Neural cell (in vitro differentiated cells): ENCODE measurements at regions not wholly inside any gene's neighbourhood (a gene's known extent, or its start where the extent isn't known, plus 50 kb on each side); places are given as distances from the start of the nearest gene placed in this dataset.

Experiments
- H2AFZ ChIP-seq: fragments of 200-600, 300-800 bp; sonication (generic), shearing (Covaris generic); 2 replicates; pipeline ENCODE4 v1.6.0; 2014; ENCODE audit warnings: low read depth, mild to moderate bottlenecking, antibody characterized with exemption, low read length, moderate library complexity
- H3F3A ChIP-seq: fragments of 200-600 bp; shearing (Covaris generic); 2 replicates; pipeline ENCODE4 v1.6.1; 2016; ENCODE audit warnings: mild to moderate bottlenecking, moderate library complexity, mixed read lengths, antibody characterized with exemption, low read length; ENCODE audit not compliant: insufficient read depth, poor library complexity, severe bottlenecking
- H3K27ac ChIP-seq: fragments of 200-600, 300-800 bp; sonication (generic), shearing (Covaris generic); 2 replicates; pipeline ENCODE4 v1.5.1; 2014; ENCODE audit warnings: mild to moderate bottlenecking, low read length, moderate library complexity
- H3K27me3 ChIP-seq: fragments of 300-800, 200-600 bp; sonication (generic), shearing (Covaris generic); 2 replicates; pipeline ENCODE4 v1.6.0; 2014; ENCODE audit warnings: mild to moderate bottlenecking, low read depth, low read length, moderate library complexity; ENCODE audit not compliant: insufficient read depth
- H3K36me3 ChIP-seq: fragments of 300-800, 200-600 bp; sonication (generic), shearing (Covaris generic); 2 replicates; pipeline ENCODE4 v1.5.1; 2014; ENCODE audit warnings: mild to moderate bottlenecking, antibody characterized with exemption, low read length, moderate library complexity; ENCODE audit not compliant: insufficient read depth
- H3K4me2 ChIP-seq: fragments of 300-800, 200-600 bp; sonication (generic), shearing (Covaris generic); 2 replicates; pipeline ENCODE4 v1.6.0; 2014; ENCODE audit warnings: mild to moderate bottlenecking, low read length
- H3K4me3 ChIP-seq: fragments of 300-800, 200-600 bp; sonication (generic), shearing (Covaris generic); 2 replicates; pipeline ENCODE4 v1.5.1; 2014; ENCODE audit warnings: mild to moderate bottlenecking, low read length, moderate library complexity
- H3K79me2 ChIP-seq: fragments of 200-600 bp; shearing (Covaris generic); replicated peaks from 2 replicates; pipeline ENCODE4 v1.6.0; 2014; ENCODE audit warnings: mild to moderate bottlenecking, low read length, moderate library complexity; ENCODE audit not compliant: insufficient read depth
- H3K9ac ChIP-seq: fragments of 300-800, 200-600 bp; sonication (generic), shearing (Covaris generic); 2 replicates; pipeline ENCODE4 v1.6.1; 2016; ENCODE audit warnings: mild to moderate bottlenecking, low read length, mixed read lengths
- H3K9me2 ChIP-seq: fragments of 200-600 bp; shearing (Covaris generic); 2 replicates; pipeline ENCODE4 v1.6.1; 2016; ENCODE audit warnings: mild to moderate bottlenecking, low read length, mixed read lengths; ENCODE audit not compliant: insufficient read depth
- H3K9me3 ChIP-seq: fragments of 200-600, 300-800 bp; sonication (generic), shearing (Covaris generic); 2 replicates; pipeline ENCODE4 v1.6.1; 2016; ENCODE audit warnings: mild to moderate bottlenecking, mixed run types, low read length, moderate library complexity, mixed read lengths
- H4K20me1 ChIP-seq: fragments of 200-600 bp; shearing (Covaris generic); 2 replicates; pipeline ENCODE4 v1.6.1; 2016; ENCODE audit warnings: mild to moderate bottlenecking, mixed run types; ENCODE audit not compliant: insufficient read depth
- EP300 ChIP-seq: fragments of 450-650 bp; conservative IDR thresholded peaks from 2 replicates; pipeline ENCODE4 v1.6.1; 2014; ENCODE audit warnings: antibody characterized with exemption, mild to moderate bottlenecking, moderate library complexity; ENCODE audit not compliant: poor library complexity, severe bottlenecking
- EZH2 ChIP-seq: fragments of 200-600, 300-800 bp; shearing (Covaris generic), sonication (generic); IDR thresholded peaks from 2 replicates; pipeline ENCODE4 v1.6.1; 2014; ENCODE audit warnings: antibody characterized with exemption, low read length, borderline replicate concordance, mild to moderate bottlenecking; ENCODE audit not compliant: insufficient read depth, poor library complexity, severe bottlenecking
- MXI1 ChIP-seq: fragments of 450-650 bp; conservative IDR thresholded peaks from 2 replicates; pipeline ENCODE4 v1.6.1; 2014; ENCODE audit warnings: antibody characterized with exemption, mild to moderate bottlenecking; ENCODE audit not compliant: poor library complexity, severe bottlenecking
- POLR2AphosphoS5 ChIP-seq: IDR thresholded peaks from 2 replicates; pipeline ENCODE4 v1.6.1; 2012
- RAD21 ChIP-seq: fragments of 450-650 bp; conservative IDR thresholded peaks from 2 replicates; pipeline ENCODE4 v1.6.1; 2014; ENCODE audit warnings: antibody characterized with exemption, mild to moderate bottlenecking, moderate library complexity
- REST ChIP-seq: IDR thresholded peaks from 2 replicates; pipeline ENCODE4 v1.6.1; 2012; ENCODE audit warnings: borderline replicate concordance
- SMC3 ChIP-seq: fragments of 450-650 bp; conservative IDR thresholded peaks from 2 replicates; pipeline ENCODE4 v1.6.1; 2014; ENCODE audit warnings: antibody characterized with exemption, mild to moderate bottlenecking, moderate library complexity; ENCODE audit not compliant: poor library complexity
- TAF1 ChIP-seq: IDR thresholded peaks from 2 replicates; pipeline ENCODE4 v1.6.1; 2012; ENCODE audit warnings: low read depth
- TF ChIP-seq, protein P1 (sequence below): fragments of 450-650 bp; IDR thresholded peaks from 2 replicates; pipeline ENCODE4 v1.5.1; 2014; ENCODE audit warnings: antibody characterized with exemption, mild to moderate bottlenecking, moderate library complexity; ENCODE audit not compliant: poor library complexity, severe bottlenecking

DNA sequence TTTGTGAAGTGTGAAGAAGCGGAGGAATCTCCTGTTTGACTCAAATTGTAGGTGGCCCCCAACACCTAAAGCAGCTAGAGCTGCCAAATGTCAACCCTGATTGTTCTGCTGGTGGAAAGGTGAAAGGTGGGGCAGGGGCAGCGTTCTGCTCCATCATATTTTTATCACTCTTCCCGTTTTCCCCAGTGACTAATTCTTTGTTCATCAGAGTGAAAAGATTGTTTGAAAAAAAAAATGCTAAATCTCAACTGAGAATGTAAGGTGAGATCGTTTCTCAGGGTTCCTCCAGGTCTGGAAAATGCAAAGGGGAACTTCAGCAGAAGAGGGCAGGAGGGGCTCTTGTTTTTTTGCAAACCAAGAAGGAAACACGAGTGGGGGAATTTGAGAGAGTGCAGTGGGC is 137.7 kb downstream of the MN1 start:
- H3F3A ChIP-seq = no peaks in the 10 kb centered on the region
- no peak overlapping the region for H2AFZ ChIP-seq
- no peak overlapping the region for H3K4me2 ChIP-seq
- H3K27me3 ChIP-seq = no peaks in the 10 kb centered on the region
- H3K4me3 ChIP-seq = no peak overlapping the region
- no peaks in the 10 kb centered on the region for H3K79me2 ChIP-seq
- no peak overlapping the region for H3K27ac ChIP-seq
- H3K9me3 ChIP-seq = no peaks in the 10 kb centered on the region
- H3K9me2 ChIP-seq = no peaks in the 10 kb centered on the region
- H4K20me1 ChIP-seq = no peaks in the 10 kb centered on the region
- H3K36me3 ChIP-seq = no peaks in the 10 kb centered on the region
- H3K9ac ChIP-seq = no peak overlapping the region
- TF ChIP-seq EP300 (no peak), RAD21 (no peak), REST (no peak), TAF1 (no peak), POLR2AphosphoS5 (no peak), EZH2 (no peak), MXI1 (no peak), SMC3 (no peak)
- TF ChIP-seq, protein P1, sequence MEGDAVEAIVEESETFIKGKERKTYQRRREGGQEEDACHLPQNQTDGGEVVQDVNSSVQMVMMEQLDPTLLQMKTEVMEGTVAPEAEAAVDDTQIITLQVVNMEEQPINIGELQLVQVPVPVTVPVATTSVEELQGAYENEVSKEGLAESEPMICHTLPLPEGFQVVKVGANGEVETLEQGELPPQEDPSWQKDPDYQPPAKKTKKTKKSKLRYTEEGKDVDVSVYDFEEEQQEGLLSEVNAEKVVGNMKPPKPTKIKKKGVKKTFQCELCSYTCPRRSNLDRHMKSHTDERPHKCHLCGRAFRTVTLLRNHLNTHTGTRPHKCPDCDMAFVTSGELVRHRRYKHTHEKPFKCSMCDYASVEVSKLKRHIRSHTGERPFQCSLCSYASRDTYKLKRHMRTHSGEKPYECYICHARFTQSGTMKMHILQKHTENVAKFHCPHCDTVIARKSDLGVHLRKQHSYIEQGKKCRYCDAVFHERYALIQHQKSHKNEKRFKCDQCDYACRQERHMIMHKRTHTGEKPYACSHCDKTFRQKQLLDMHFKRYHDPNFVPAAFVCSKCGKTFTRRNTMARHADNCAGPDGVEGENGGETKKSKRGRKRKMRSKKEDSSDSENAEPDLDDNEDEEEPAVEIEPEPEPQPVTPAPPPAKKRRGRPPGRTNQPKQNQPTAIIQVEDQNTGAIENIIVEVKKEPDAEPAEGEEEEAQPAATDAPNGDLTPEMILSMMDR = no peak

- Histone ChIP-seq H3K9me3 (no peaks in the 10 kb centered on the region), H3K4me2 (no peak overlapping the region), H3F3A (no peaks in the 10 kb centered on the region), H3K9me2 (no peaks in the 10 kb centered on the region), H3K27ac (no peak overlapping the region), H3K9ac (no peak overlapping the region), H2AFZ (no peak overlapping the region), H3K4me3 (no peak overlapping the region), H3K36me3 (no peaks in the 10 kb centered on the region), H3K27me3 (no peaks in the 10 kb centered on the region), H4K20me1 (no peaks in the 10 kb centered on the region), H3K79me2 (no peaks in the 10 kb centered on the region)
- TF ChIP-seq TAF1 = no peak
- TF ChIP-seq MXI1 = no peak
- TF ChIP-seq REST = no peak
- TF ChIP-seq EP300 = no peak
- no peak for TF ChIP-seq RAD21
- TF ChIP-seq EZH2 = no peak
- TF ChIP-seq, protein P1 = no peak
- no peak for TF ChIP-seq POLR2AphosphoS5
- TF ChIP-seq SMC3 = no peak
Measured at GRCh38 chr22:27666272-27666997, 135.1 kb downstream of the MN1 start.
